ENCODE measurements at regions not wholly inside any gene's neighbourhood (a gene's known extent, or its start where the extent isn't known, plus 50 kb on each side); places are given as distances from the start of the nearest gene placed in this dataset.

GRCh38 chr7:111630862-111631261 lies 68.6 kb upstream of the IMMP2L start:
- no peak overlapping the region for H3K4me3 ChIP-seq (ENCODE audit: low read length)
- DNase-seq (ENCODE audit: low read depth), result no peak
- TF ChIP-seq CTCF (conservative IDR thresholded peaks at IDR 0.05; ENCODE audit: low read depth, low read length), result no peak

GRCh38 chr7:111622084-111622483 lies 59.8 kb upstream of the IMMP2L start:
- H3K4me3 ChIP-seq (ENCODE audit: low read length), result no peak overlapping the region
- DNase-seq (ENCODE audit: low read depth), result no peak
- TF ChIP-seq CTCF (conservative IDR thresholded peaks at IDR 0.05; ENCODE audit: low read depth, low read length), result no peak
